GM23338 (cell line): ENCODE measurements at regions not wholly inside any gene's neighbourhood (a gene's known extent, or its start where the extent isn't known, plus 50 kb on each side); places are given as distances from the start of the nearest gene placed in this dataset.

Experiments
- ATAC-seq: fragments of 200-7000 bp; cut with Tn5 transposase; 3 replicates; pipeline ENCODE4 v1.9.1; 2020
- DNase-seq: peaks from one replicate; pipeline ENCODE4 v3.0.0-alpha.2; 2015; ENCODE audit warnings: low spot score
- H2AFZ ChIP-seq: fragments of 200-600 bp; sonication (generic); 2 replicates; pipeline ENCODE4 v1.8.0; 2016; ENCODE audit warnings: antibody characterized with exemption, mild to moderate bottlenecking, moderate library complexity
- H3F3A ChIP-seq: fragments of 200-600 bp; sonication (generic); replicated peaks from 2 replicates; pipeline ENCODE4 v1.8.0; 2017; ENCODE audit warnings: antibody characterized with exemption, mixed run types, low read depth
- H3K27ac ChIP-seq: fragments of 200-600 bp; sonication (generic); 2 replicates; pipeline ENCODE4 v1.6.1; 2016; ENCODE audit warnings: low read depth
- H3K27me3 ChIP-seq: fragments of 200-600 bp; sonication (generic); 2 replicates; pipeline ENCODE4 v1.8.0; 2016; ENCODE audit warnings: mild to moderate bottlenecking, mixed run types, moderate library complexity; ENCODE audit not compliant: insufficient read depth
- H3K36me3 ChIP-seq: fragments of 200-600 bp; sonication (generic); 2 replicates; pipeline ENCODE4 v1.8.0; 2016; ENCODE audit warnings: mild to moderate bottlenecking; ENCODE audit not compliant: insufficient read depth
- H3K4me1 ChIP-seq: fragments of 200-600 bp; sonication (generic); 2 replicates; pipeline ENCODE4 v1.8.0; 2016; ENCODE audit warnings: mild to moderate bottlenecking, moderate library complexity; ENCODE audit not compliant: insufficient read depth
- H3K4me2 ChIP-seq: fragments of 200-600 bp; sonication (generic); 2 replicates; pipeline ENCODE4 v1.7.1; 2017; ENCODE audit warnings: mixed run types
- H3K4me3 ChIP-seq: fragments of 200-600 bp; sonication (generic); 2 replicates; pipeline ENCODE4 v1.6.1; 2016; ENCODE audit warnings: mixed run types
- H3K79me2 ChIP-seq: fragments of 200-600 bp; sonication (generic); replicated peaks from 2 replicates; pipeline ENCODE4 v1.8.0; 2017; ENCODE audit warnings: mild to moderate bottlenecking; ENCODE audit not compliant: insufficient read depth
- H3K9me2 ChIP-seq: fragments of 200-600 bp; sonication (generic); 2 replicates; pipeline ENCODE4 v1.8.0; 2017; ENCODE audit not compliant: insufficient read depth
- H4K20me1 ChIP-seq: fragments of 200-600 bp; sonication (generic); replicated peaks from 2 replicates; pipeline ENCODE4 v1.8.0; 2017; ENCODE audit warnings: mild to moderate bottlenecking; ENCODE audit not compliant: insufficient read depth
- H3K27ac Mint-ChIP-seq: 2 replicates; pipeline ENCODE4 v1.8.0; 2020; ENCODE audit warnings: inconsistent platforms, mild to moderate bottlenecking, moderate library complexity, mixed read lengths
- H3K27me3 Mint-ChIP-seq: 3 replicates; pipeline ENCODE4 v1.8.0; 2022; ENCODE audit warnings: low read depth, mild to moderate bottlenecking, moderate library complexity, mixed read lengths, inconsistent platforms; ENCODE audit not compliant: insufficient read depth, poor library complexity
- H3K36me3 Mint-ChIP-seq: 3 replicates; pipeline ENCODE4 v1.8.0; 2021; ENCODE audit warnings: low read depth, mild to moderate bottlenecking, inconsistent platforms, moderate library complexity, mixed read lengths
- H3K4me1 Mint-ChIP-seq: 3 replicates; pipeline ENCODE4 v1.8.0; 2020; ENCODE audit warnings: mild to moderate bottlenecking, inconsistent platforms, mixed read lengths
- H3K4me3 Mint-ChIP-seq: 3 replicates; pipeline ENCODE4 v1.8.0; 2021; ENCODE audit warnings: moderate library complexity, mild to moderate bottlenecking, inconsistent platforms, mixed read lengths
- H3K9me3 Mint-ChIP-seq: 3 replicates; pipeline ENCODE4 v1.8.0; 2020; ENCODE audit warnings: moderate library complexity, mild to moderate bottlenecking, inconsistent platforms, mixed read lengths
- CREB1 ChIP-seq: fragments of 250-450 bp; sonication (Bioruptor Pico); IDR thresholded peaks from 2 replicates; pipeline ENCODE4 v1.5.0; 2020; ENCODE audit warnings: low read depth, mild to moderate bottlenecking, moderate library complexity
- EZH2 ChIP-seq: fragments of 200-600 bp; sonication (generic); IDR thresholded peaks from one replicate; pipeline ENCODE4 v1.8.0; 2017; ENCODE audit warnings: antibody characterized with exemption, mild to moderate bottlenecking, low read depth; ENCODE audit not compliant: unreplicated experiment
- EZH2phosphoT487 ChIP-seq: fragments of 200-600 bp; sonication (generic); IDR thresholded peaks from one replicate; pipeline ENCODE4 v1.8.1; 2018; ENCODE audit warnings: antibody characterized with exemption; ENCODE audit not compliant: unreplicated experiment
- JUNB ChIP-seq: IDR thresholded peaks from one replicate; pipeline ENCODE4 v1.6.1; 2016; ENCODE audit warnings: antibody characterized with exemption; ENCODE audit not compliant: unreplicated experiment
- NANOG ChIP-seq: IDR thresholded peaks from 2 replicates; pipeline ENCODE4 v1.6.1; 2016; ENCODE audit warnings: antibody characterized with exemption, borderline replicate concordance
- POLR2AphosphoS5 ChIP-seq: IDR thresholded peaks from 2 replicates; pipeline ENCODE4 v1.6.1; 2016; ENCODE audit warnings: antibody characterized with exemption, low read depth
- STAT1 ChIP-seq: IDR thresholded peaks from one replicate; pipeline ENCODE4 v1.6.1; 2016; ENCODE audit warnings: antibody characterized with exemption; ENCODE audit not compliant: unreplicated experiment
- ZNF114 ChIP-seq: fragments of 250-450 bp; sonication (Bioruptor Pico); IDR thresholded peaks from 2 replicates; pipeline ENCODE4 v1.5.0; 2020; ENCODE audit warnings: mild to moderate bottlenecking, moderate library complexity
- ZNF331 ChIP-seq: fragments of 250-450 bp; sonication (Bioruptor Pico); IDR thresholded peaks from 2 replicates; pipeline ENCODE4 v1.5.0; 2020; ENCODE audit warnings: low read depth, mild to moderate bottlenecking, moderate library complexity
- TF ChIP-seq, protein P1 (sequence below): IDR thresholded peaks from 2 replicates; pipeline ENCODE4 v1.6.1; 2016; ENCODE audit warnings: antibody characterized with exemption
- TF ChIP-seq, protein P2 (sequence below), 2 experiments: fragments of 200-600 bp in 1 of 2; sonication (generic) in 1 of 2; conservative IDR thresholded peaks; 2 replicates each; pipeline versions ENCODE4 v1.5.1 to v1.6.1; 2016 to 2017; ENCODE audit warnings: antibody characterized with exemption in 2 of 2, low read depth in 2 of 2, mild to moderate bottlenecking in 2 of 2, moderate library complexity in 1 of 2
- TF ChIP-seq, protein P3 (sequence below): IDR thresholded peaks from one replicate; pipeline ENCODE4 v1.6.1; 2018; ENCODE audit warnings: antibody characterized with exemption; ENCODE audit not compliant: unreplicated experiment
- TF ChIP-seq, protein P4 (sequence below): fragments of 250-450 bp; sonication (Bioruptor Pico); IDR thresholded peaks from 2 replicates; pipeline ENCODE4 v1.5.0; 2020; ENCODE audit warnings: mild to moderate bottlenecking, moderate library complexity

DNA sequence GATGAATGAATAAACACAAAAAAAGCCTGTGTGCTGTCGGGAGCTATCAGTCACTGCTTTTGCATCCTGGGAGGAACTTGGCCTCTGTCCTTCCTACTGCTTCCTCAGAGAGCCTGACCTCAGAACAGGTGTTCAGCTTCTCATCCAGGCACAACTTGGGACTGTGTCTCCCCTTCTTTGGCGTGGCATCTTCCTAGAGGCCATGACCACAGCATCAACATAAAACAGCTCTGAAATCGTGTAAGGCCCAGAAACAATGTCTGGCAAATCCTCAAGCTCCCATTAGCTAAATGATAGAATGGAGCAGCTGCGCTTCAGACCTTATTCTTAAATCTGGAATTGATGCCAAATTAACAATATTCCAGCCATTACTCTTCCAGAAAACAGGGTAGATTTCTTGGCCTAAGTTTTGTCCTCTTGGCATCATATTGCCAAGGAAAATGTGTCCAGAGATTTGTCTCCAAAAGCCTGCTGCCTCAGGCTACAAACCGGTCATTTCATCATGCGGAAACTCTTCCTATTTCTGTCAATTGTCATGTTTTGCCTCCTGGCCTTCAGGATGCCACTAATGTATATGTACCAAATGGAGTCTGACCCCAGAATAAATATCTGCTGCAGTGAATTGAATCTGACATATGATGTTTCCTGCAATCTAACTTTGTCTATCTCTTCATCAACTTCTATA lies 53.2 kb upstream of the RAB27B start:
- Mint-ChIP-seq H3K4me1 (no peaks in the 10 kb centered on the region; the same call in 2 of the 3 replicates), H3K9me3 (no peaks in the 10 kb centered on the region), H3K36me3 (no peaks in the 10 kb centered on the region), H3K27ac (no peak overlapping the region; the same call in 1 of the 2 replicates), H3K4me3 (no peak overlapping the region), H3K27me3 (no peaks in the 10 kb centered on the region)
- Histone ChIP-seq H3K27me3 (no peaks in the 10 kb centered on the region), H3K27ac (no peak overlapping the region), H3K79me2 (no peaks in the 10 kb centered on the region), H3K4me1 (no peaks in the 10 kb centered on the region), H3F3A (no peaks in the 10 kb centered on the region), H2AFZ (peak overlapping the region; percentile 23; the same call in 1 of the 2 replicates), H3K36me3 (no peaks in the 10 kb centered on the region), H3K4me3 (no peak overlapping the region), H4K20me1 (no peaks in the 10 kb centered on the region), H3K4me2 (no peak overlapping the region), H3K9me2 (peaks cover 4% of the 10 kb centered on the region; the same call in 1 of the 2 replicates)
- TF ChIP-seq, protein P1, sequence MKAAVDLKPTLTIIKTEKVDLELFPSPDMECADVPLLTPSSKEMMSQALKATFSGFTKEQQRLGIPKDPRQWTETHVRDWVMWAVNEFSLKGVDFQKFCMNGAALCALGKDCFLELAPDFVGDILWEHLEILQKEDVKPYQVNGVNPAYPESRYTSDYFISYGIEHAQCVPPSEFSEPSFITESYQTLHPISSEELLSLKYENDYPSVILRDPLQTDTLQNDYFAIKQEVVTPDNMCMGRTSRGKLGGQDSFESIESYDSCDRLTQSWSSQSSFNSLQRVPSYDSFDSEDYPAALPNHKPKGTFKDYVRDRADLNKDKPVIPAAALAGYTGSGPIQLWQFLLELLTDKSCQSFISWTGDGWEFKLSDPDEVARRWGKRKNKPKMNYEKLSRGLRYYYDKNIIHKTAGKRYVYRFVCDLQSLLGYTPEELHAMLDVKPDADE: no peak
- TF ChIP-seq, protein P2, sequence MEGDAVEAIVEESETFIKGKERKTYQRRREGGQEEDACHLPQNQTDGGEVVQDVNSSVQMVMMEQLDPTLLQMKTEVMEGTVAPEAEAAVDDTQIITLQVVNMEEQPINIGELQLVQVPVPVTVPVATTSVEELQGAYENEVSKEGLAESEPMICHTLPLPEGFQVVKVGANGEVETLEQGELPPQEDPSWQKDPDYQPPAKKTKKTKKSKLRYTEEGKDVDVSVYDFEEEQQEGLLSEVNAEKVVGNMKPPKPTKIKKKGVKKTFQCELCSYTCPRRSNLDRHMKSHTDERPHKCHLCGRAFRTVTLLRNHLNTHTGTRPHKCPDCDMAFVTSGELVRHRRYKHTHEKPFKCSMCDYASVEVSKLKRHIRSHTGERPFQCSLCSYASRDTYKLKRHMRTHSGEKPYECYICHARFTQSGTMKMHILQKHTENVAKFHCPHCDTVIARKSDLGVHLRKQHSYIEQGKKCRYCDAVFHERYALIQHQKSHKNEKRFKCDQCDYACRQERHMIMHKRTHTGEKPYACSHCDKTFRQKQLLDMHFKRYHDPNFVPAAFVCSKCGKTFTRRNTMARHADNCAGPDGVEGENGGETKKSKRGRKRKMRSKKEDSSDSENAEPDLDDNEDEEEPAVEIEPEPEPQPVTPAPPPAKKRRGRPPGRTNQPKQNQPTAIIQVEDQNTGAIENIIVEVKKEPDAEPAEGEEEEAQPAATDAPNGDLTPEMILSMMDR (conservative IDR thresholded peaks at IDR 0.05; ENCODE audit: low read depth in 2 of 2): no peak
- TF ChIP-seq STAT1: no peak
- TF ChIP-seq ZNF331 (CRISPR knock-in tag): no peak
- no peak for TF ChIP-seq EZH2
- TF ChIP-seq ZNF114 (CRISPR knock-in tag): no peak
- no peak for TF ChIP-seq JUNB
- TF ChIP-seq NANOG: no peak
- no peak for TF ChIP-seq POLR2AphosphoS5
- no peak for TF ChIP-seq EZH2phosphoT487
- TF ChIP-seq, protein P3, sequence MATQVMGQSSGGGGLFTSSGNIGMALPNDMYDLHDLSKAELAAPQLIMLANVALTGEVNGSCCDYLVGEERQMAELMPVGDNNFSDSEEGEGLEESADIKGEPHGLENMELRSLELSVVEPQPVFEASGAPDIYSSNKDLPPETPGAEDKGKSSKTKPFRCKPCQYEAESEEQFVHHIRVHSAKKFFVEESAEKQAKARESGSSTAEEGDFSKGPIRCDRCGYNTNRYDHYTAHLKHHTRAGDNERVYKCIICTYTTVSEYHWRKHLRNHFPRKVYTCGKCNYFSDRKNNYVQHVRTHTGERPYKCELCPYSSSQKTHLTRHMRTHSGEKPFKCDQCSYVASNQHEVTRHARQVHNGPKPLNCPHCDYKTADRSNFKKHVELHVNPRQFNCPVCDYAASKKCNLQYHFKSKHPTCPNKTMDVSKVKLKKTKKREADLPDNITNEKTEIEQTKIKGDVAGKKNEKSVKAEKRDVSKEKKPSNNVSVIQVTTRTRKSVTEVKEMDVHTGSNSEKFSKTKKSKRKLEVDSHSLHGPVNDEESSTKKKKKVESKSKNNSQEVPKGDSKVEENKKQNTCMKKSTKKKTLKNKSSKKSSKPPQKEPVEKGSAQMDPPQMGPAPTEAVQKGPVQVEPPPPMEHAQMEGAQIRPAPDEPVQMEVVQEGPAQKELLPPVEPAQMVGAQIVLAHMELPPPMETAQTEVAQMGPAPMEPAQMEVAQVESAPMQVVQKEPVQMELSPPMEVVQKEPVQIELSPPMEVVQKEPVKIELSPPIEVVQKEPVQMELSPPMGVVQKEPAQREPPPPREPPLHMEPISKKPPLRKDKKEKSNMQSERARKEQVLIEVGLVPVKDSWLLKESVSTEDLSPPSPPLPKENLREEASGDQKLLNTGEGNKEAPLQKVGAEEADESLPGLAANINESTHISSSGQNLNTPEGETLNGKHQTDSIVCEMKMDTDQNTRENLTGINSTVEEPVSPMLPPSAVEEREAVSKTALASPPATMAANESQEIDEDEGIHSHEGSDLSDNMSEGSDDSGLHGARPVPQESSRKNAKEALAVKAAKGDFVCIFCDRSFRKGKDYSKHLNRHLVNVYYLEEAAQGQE: no peak
- no peak for TF ChIP-seq CREB1
- TF ChIP-seq, protein P4, sequence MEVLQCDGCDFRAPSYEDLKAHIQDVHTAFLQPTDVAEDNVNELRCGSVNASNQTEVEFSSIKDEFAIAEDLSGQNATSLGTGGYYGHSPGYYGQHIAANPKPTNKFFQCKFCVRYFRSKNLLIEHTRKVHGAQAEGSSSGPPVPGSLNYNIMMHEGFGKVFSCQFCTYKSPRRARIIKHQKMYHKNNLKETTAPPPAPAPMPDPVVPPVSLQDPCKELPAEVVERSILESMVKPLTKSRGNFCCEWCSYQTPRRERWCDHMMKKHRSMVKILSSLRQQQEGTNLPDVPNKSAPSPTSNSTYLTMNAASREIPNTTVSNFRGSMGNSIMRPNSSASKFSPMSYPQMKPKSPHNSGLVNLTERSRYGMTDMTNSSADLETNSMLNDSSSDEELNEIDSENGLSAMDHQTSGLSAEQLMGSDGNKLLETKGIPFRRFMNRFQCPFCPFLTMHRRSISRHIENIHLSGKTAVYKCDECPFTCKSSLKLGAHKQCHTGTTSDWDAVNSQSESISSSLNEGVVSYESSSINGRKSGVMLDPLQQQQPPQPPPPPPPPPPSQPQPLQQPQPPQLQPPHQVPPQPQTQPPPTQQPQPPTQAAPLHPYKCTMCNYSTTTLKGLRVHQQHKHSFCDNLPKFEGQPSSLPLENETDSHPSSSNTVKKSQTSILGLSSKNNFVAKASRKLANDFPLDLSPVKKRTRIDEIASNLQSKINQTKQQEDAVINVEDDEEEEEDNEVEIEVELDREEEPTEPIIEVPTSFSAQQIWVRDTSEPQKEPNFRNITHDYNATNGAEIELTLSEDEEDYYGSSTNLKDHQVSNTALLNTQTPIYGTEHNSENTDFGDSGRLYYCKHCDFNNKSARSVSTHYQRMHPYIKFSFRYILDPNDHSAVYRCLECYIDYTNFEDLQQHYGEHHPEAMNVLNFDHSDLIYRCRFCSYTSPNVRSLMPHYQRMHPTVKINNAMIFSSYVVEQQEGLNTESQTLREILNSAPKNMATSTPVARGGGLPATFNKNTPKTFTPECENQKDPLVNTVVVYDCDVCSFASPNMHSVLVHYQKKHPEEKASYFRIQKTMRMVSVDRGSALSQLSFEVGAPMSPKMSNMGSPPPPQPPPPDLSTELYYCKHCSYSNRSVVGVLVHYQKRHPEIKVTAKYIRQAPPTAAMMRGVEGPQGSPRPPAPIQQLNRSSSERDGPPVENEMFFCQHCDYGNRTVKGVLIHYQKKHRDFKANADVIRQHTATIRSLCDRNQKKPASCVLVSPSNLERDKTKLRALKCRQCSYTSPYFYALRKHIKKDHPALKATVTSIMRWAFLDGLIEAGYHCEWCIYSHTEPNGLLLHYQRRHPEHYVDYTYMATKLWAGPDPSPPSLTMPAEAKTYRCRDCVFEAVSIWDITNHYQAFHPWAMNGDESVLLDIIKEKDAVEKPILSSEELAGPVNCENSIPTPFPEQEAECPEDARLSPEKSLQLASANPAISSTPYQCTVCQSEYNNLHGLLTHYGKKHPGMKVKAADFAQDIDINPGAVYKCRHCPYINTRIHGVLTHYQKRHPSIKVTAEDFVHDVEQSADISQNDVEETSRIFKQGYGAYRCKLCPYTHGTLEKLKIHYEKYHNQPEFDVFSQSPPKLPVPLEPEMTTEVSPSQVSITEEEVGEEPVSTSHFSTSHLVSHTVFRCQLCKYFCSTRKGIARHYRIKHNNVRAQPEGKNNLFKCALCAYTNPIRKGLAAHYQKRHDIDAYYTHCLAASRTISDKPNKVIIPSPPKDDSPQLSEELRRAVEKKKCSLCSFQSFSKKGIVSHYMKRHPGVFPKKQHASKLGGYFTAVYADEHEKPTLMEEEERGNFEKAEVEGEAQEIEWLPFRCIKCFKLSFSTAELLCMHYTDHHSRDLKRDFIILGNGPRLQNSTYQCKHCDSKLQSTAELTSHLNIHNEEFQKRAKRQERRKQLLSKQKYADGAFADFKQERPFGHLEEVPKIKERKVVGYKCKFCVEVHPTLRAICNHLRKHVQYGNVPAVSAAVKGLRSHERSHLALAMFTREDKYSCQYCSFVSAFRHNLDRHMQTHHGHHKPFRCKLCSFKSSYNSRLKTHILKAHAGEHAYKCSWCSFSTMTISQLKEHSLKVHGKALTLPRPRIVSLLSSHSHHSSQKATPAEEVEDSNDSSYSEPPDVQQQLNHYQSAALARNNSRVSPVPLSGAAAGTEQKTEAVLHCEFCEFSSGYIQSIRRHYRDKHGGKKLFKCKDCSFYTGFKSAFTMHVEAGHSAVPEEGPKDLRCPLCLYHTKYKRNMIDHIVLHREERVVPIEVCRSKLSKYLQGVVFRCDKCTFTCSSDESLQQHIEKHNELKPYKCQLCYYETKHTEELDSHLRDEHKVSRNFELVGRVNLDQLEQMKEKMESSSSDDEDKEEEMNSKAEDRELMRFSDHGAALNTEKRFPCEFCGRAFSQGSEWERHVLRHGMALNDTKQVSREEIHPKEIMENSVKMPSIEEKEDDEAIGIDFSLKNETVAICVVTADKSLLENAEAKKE (CRISPR knock-in tag): no peak
- ATAC-seq: no peak
- DNase-seq: no peak
